ENCODE measurements at regions not wholly inside any gene's neighbourhood (a gene's known extent, or its start where the extent isn't known, plus 50 kb on each side); places are given as distances from the start of the nearest gene placed in this dataset.

DNA sequence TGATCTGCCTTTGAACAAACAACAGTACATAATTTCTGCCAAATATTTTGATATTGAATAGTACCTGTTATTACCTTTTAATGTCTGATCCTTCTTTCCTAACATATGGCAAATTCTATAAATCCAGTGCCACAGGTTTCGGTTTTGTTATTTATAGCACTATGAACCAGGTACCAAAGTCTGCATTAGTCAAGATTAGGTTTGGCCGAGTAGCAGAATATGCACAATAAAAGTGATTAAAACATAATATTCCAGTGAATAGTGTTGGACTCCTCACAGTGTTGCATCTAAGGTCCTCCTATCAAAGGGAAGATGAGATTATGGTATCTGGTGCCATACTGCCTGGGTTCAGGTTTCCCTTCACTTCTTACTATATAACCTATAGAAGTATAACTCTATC is 599.0 kb downstream of the ZPLD1 start:
- TF ChIP-seq GATA3 (IDR thresholded peaks at IDR 0.05; ENCODE audit: low read depth, low read length), result no peak
- TF ChIP-seq GATA2 (IDR thresholded peaks at IDR 0.05; ENCODE audit: low read depth, low read length), result no peak
